ENCODE measurements at regions not wholly inside any gene's neighbourhood (a gene's known extent, or its start where the extent isn't known, plus 50 kb on each side); places are given as distances from the start of the nearest gene placed in this dataset.

- Histone ChIP-seq H3K4me1 (ENCODE audit: insufficient read depth, poor library complexity, severe bottlenecking) (peaks cover 10% of the 10 kb centered on the region), H3K36me3 (ENCODE audit: low read depth) (no peaks in the 10 kb centered on the region), H3K27me3 (ENCODE audit: insufficient read depth, poor library complexity, severe bottlenecking) (no peaks in the 10 kb centered on the region), H3K27ac (ENCODE audit: poor library complexity, severe bottlenecking) (no peak overlapping the region), H3K4me3 (ENCODE audit: severe bottlenecking) (no peak overlapping the region), H3K9me3 (ENCODE audit: severe bottlenecking) (no peaks in the 10 kb centered on the region)
- DNase-seq (ENCODE audit: low spot score) (no peak), ATAC-seq (ENCODE audit: low read depth) (peak; percentile 38; the same call in 1 of the 3 replicates)
- TF ChIP-seq, protein P1, sequence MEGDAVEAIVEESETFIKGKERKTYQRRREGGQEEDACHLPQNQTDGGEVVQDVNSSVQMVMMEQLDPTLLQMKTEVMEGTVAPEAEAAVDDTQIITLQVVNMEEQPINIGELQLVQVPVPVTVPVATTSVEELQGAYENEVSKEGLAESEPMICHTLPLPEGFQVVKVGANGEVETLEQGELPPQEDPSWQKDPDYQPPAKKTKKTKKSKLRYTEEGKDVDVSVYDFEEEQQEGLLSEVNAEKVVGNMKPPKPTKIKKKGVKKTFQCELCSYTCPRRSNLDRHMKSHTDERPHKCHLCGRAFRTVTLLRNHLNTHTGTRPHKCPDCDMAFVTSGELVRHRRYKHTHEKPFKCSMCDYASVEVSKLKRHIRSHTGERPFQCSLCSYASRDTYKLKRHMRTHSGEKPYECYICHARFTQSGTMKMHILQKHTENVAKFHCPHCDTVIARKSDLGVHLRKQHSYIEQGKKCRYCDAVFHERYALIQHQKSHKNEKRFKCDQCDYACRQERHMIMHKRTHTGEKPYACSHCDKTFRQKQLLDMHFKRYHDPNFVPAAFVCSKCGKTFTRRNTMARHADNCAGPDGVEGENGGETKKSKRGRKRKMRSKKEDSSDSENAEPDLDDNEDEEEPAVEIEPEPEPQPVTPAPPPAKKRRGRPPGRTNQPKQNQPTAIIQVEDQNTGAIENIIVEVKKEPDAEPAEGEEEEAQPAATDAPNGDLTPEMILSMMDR (IDR thresholded peaks at IDR 0.05; ENCODE audit: poor library complexity, severe bottlenecking) = peak; percentile 29
These were observed 67.2 kb upstream of the POT1 start for GRCh38 chr7:124996778-124997177.

DNA sequence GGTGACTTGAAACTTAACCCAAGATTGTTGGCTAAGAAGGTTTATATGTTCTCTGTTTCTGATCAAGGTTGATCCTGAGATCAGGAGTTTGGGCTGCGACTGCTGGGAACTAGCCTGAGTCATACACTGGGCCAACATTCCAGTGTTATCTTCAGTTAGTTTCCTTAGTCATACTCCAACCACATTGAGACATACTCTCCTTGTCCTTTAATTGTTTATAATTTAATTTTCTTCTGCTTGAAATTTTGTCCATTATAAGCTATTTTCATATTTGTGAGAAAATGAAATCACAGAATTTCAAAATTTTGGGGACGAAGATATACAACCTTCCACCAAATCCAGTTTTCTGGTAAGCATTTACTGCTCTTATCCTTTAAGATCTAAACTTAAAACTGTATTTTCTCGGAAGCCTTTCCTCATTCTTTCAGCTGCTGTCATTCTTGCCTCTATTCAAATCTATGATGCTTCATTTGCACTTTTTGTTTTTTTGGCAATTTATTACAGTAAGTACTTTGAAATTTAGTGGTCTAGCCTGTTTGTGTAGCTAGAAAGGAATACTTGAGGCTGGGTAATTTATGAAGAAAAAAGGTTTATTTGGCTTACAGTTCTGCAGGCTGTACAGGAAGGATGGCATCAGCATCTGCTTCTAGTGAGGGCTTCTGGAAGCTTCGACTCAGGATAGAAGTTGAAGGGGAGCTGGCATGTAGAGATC lies 63.4 kb upstream of the POT1 start:
- Histone ChIP-seq H3K4me1 (ENCODE audit: insufficient read depth, poor library complexity, severe bottlenecking) (peaks cover 10% of the 10 kb centered on the region), H3K4me3 (ENCODE audit: severe bottlenecking) (no peak overlapping the region), H3K27ac (ENCODE audit: poor library complexity, severe bottlenecking) (no peak overlapping the region), H3K9me3 (ENCODE audit: severe bottlenecking) (no peaks in the 10 kb centered on the region), H3K27me3 (ENCODE audit: insufficient read depth, poor library complexity, severe bottlenecking) (no peaks in the 10 kb centered on the region), H3K36me3 (ENCODE audit: low read depth) (no peaks in the 10 kb centered on the region)
- peak; percentile 38 for DNase-seq (ENCODE audit: low spot score)
- ATAC-seq (ENCODE audit: low read depth) = peak; percentile 99
- TF ChIP-seq, protein P1 (IDR thresholded peaks at IDR 0.05; ENCODE audit: poor library complexity, severe bottlenecking) = no peak

DNA sequence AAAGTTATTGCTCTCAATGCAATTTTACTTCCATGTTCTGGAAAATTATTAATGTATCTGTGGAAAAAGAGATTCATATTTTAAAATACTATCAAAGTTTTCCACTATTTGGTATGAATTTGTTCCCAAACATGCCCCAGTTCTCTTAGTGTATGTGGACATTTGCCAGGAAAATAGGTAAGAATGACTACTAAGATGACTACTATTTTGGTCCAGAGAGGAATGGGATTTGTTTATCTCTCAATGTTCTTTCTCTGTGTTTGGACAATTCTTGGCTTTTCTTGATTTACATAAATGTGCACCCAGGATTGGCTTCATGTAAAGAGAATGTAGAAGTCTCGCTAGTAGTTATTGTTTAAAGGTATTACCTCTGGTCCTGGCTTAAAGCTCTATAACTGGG lies 60.3 kb upstream of the POT1 start:
- no peaks in the 10 kb centered on the region for H3K36me3 ChIP-seq (ENCODE audit: low read depth)
- no peak overlapping the region for H3K27ac ChIP-seq (ENCODE audit: poor library complexity, severe bottlenecking)
- H3K27me3 ChIP-seq (ENCODE audit: insufficient read depth, poor library complexity, severe bottlenecking) = no peaks in the 10 kb centered on the region
- DNase-seq (ENCODE audit: low spot score) = no peak
- no peaks in the 10 kb centered on the region for H3K9me3 ChIP-seq (ENCODE audit: severe bottlenecking)
- H3K4me3 ChIP-seq (ENCODE audit: severe bottlenecking) = no peak overlapping the region
- peaks cover 10% of the 10 kb centered on the region for H3K4me1 ChIP-seq (ENCODE audit: insufficient read depth, poor library complexity, severe bottlenecking)
- TF ChIP-seq, protein P1 (IDR thresholded peaks at IDR 0.05; ENCODE audit: poor library complexity, severe bottlenecking) = no peak
- no peak for ATAC-seq (ENCODE audit: low read depth)
